ENCODE measurements at regions not wholly inside any gene's neighbourhood (a gene's known extent, or its start where the extent isn't known, plus 50 kb on each side); places are given as distances from the start of the nearest gene placed in this dataset.

GRCh38 chr1:19011845-19012231, 55.4 kb upstream of the IFFO2 start (continued):
- no peak for TF ChIP-seq EP300 (IDR thresholded peaks at IDR 0.05; ENCODE audit: low read depth in 2 of 2, low read length in 2 of 2)
- no peak for TF ChIP-seq EP300 (CRISPR knock-in tag; IDR thresholded peaks at IDR 0.05; ENCODE audit: borderline replicate concordance)
- no peak for TF ChIP-seq ZNF318 (CRISPR knock-in tag; IDR thresholded peaks at IDR 0.05)
- no peak for TF ChIP-seq ZBTB49 (CRISPR knock-in tag; IDR thresholded peaks at IDR 0.05; ENCODE audit: borderline replicate concordance)
- TF ChIP-seq DDIT3 (CRISPR knock-in tag; IDR thresholded peaks at IDR 0.05) = no peak
- TF ChIP-seq ZNF546 (CRISPR knock-in tag; conservative IDR thresholded peaks at IDR 0.05) = no peak
- TF ChIP-seq SIX1 (CRISPR knock-in tag; IDR thresholded peaks at IDR 0.05; ENCODE audit: borderline replicate concordance) = no peak
- TF ChIP-seq SIN3B (IDR thresholded peaks at IDR 0.05; ENCODE audit: low read length) = no peak
- TF ChIP-seq FOXK1 (CRISPR knock-in tag; IDR thresholded peaks at IDR 0.05; ENCODE audit: borderline replicate concordance, low read depth) = no peak
- TF ChIP-seq ZNF652 (CRISPR knock-in tag; IDR thresholded peaks at IDR 0.05; ENCODE audit: borderline replicate concordance, low read depth) = no peak
- no peak for TF ChIP-seq ELF4 (CRISPR knock-in tag; IDR thresholded peaks at IDR 0.05; ENCODE audit: borderline replicate concordance)
- TF ChIP-seq SMAD9 (CRISPR knock-in tag; IDR thresholded peaks at IDR 0.05) = no peak
- no peak for TF ChIP-seq KLF13 (CRISPR knock-in tag; IDR thresholded peaks at IDR 0.05)
- TF ChIP-seq SRY (CRISPR knock-in tag; IDR thresholded peaks at IDR 0.05) = no peak
- no peak for TF ChIP-seq ZNF160 (CRISPR knock-in tag; IDR thresholded peaks at IDR 0.05)
- no peak for TF ChIP-seq ZBTB44 (CRISPR knock-in tag; IDR thresholded peaks at IDR 0.05)

All from HepG2 (cell line).